CD4-positive, alpha-beta T cell treated with Interferon gamma for 1 hour (primary cell): ENCODE measurements at regions not wholly inside any gene's neighbourhood (a gene's known extent, or its start where the extent isn't known, plus 50 kb on each side); places are given as distances from the start of the nearest gene placed in this dataset.
"Not testable (repeated sequence)": the region's sequence is repeated elsewhere in the genome, so short reads cannot be mapped to it uniquely, and the experiment has no call there.

ENCODE experiments used
- DNase-seq: peaks from one replicate; pipeline ENCODE4 v3.0.0-alpha.2; 2020

- DNase-seq: not testable (repeated sequence)
Observed at GRCh38 chr1:206408371-206409288, 61.6 kb upstream of the IKBKE start.

- DNase-seq: no peak
Observed at GRCh38 chr1:206411321-206411720, 59.0 kb upstream of the IKBKE start.

GRCh38 chr1:206415942-206416341 is 54.3 kb upstream of the IKBKE start:
- no peak for DNase-seq

- no peak for DNase-seq
Observed at GRCh38 chr1:206417774-206418614, 52.3 kb upstream of the IKBKE start.

- no peak for DNase-seq
Observed at GRCh38 chr1:206419250-206419649, 51.0 kb upstream of the IKBKE start.

- DNase-seq: no peak
Observed at GRCh38 chr1:206419783-206420182, 50.5 kb upstream of the IKBKE start.

- DNase-seq: no peak
Observed at GRCh38 chr1:206420471-206420870, 49.8 kb upstream of the IKBKE start.
